H1 (cell line): ENCODE measurements at regions not wholly inside any gene's neighbourhood (a gene's known extent, or its start where the extent isn't known, plus 50 kb on each side); places are given as distances from the start of the nearest gene placed in this dataset.
"Not testable (repeated sequence)": the region's sequence is repeated elsewhere in the genome, so short reads cannot be mapped to it uniquely, and the experiment has no call there.

Experiments
- CTCF ChIA-PET: fragments of 300-600 bp; sonication (Branson Sonifier 250); formaldehyde crosslinking; loops from one replicate; lab custom pipeline; 2021; ENCODE audit not compliant: partially characterized antibody; lab: Charles Lee
- POLR2A ChIA-PET: fragments of 300-600 bp; sonication (Branson Sonifier 250); formaldehyde crosslinking; loops from one replicate; lab custom pipeline; 2021; ENCODE audit warnings: inconsistent platforms; ENCODE audit not compliant: partially characterized antibody; lab: Charles Lee
- DNase-seq, 2 experiments: peaks; one replicate each; pipeline versions ENCODE4 v3.0.0 to v3.0.0-alpha.2; 2010 to 2022; ENCODE audit warnings: low spot score in 2 of 2, low read depth in 1 of 2, mixed read lengths in 1 of 2
- FAIRE-seq: peaks from 2 replicates; lab custom pipeline; 2011; peaks lifted over from hg19 to GRCh38; lab: Jason Lieb, UNC
- H2AFZ ChIP-seq: 2 replicates; pipeline ENCODE4 v1.8.1; 2012; ENCODE audit warnings: low read length, inconsistent platforms
- H2AK5ac ChIP-seq: 2 replicates; pipeline ENCODE4 v1.6.1; 2013; ENCODE audit warnings: low read depth, low read length
- H2BK120ac ChIP-seq: replicated peaks from 2 replicates; pipeline ENCODE3; 2013; ENCODE audit warnings: low read depth, low read length, inconsistent platforms
- H2BK12ac ChIP-seq: 2 replicates; pipeline ENCODE4 v1.6.1; 2013; ENCODE audit warnings: low read depth, low read length
- H2BK15ac ChIP-seq: 2 replicates; pipeline ENCODE4 v1.6.1; 2013; ENCODE audit warnings: low read length
- H2BK20ac ChIP-seq: 2 replicates; pipeline ENCODE4 v1.6.1; 2013; ENCODE audit warnings: low read length
- H2BK5ac ChIP-seq: 2 replicates; pipeline ENCODE4 v1.6.1; 2013; ENCODE audit warnings: low read depth, low read length
- H3K14ac ChIP-seq: 2 replicates; pipeline ENCODE4 v1.6.1; 2013; ENCODE audit warnings: inconsistent platforms; ENCODE audit not compliant: insufficient read length
- H3K18ac ChIP-seq: 2 replicates; pipeline ENCODE4 v1.6.1; 2013; ENCODE audit warnings: low read length; ENCODE audit errors: extremely low read depth
- H3K23ac ChIP-seq: 2 replicates; pipeline ENCODE4 v1.6.1; 2013; ENCODE audit warnings: inconsistent platforms; ENCODE audit not compliant: insufficient read length
- H3K23me2 ChIP-seq: 2 replicates; pipeline ENCODE4 v1.6.1; 2013; ENCODE audit warnings: low read depth, low read length
- H3K27ac ChIP-seq: 2 replicates; pipeline ENCODE4 v1.6.1; 2011; ENCODE audit warnings: low read depth, low read length, inconsistent platforms
- H3K27me3 ChIP-seq, 4 experiments: replicated peaks in 1 of 4; 1 replicate in 1 of 4; 2 replicates in 3 of 4; pipeline versions ENCODE4 v1.6.1 to v1.8.1; 2011 to 2013; ENCODE audit warnings: low read length in 3 of 4, mild to moderate bottlenecking in 3 of 4, inconsistent platforms in 2 of 4, mixed read lengths in 2 of 4, moderate library complexity in 1 of 4; ENCODE audit not compliant: control insufficient read depth in 3 of 4, insufficient read depth in 3 of 4; ENCODE audit errors: extremely low read depth in 1 of 4
- H3K36me3 ChIP-seq, 4 experiments: 2 replicates each; pipeline versions ENCODE4 v1.6.1 to v1.8.1; 2011 to 2013; ENCODE audit warnings: mild to moderate bottlenecking in 4 of 4, low read length in 3 of 4, moderate library complexity in 2 of 4, control low read depth in 1 of 4, inconsistent platforms in 1 of 4; ENCODE audit not compliant: insufficient read depth in 4 of 4, control insufficient read depth in 2 of 4
- H3K4ac ChIP-seq: replicated peaks from 2 replicates; pipeline ENCODE3; 2013; ENCODE audit warnings: low read length, low read depth, mixed read lengths, inconsistent platforms; ENCODE audit not compliant: insufficient read length
- H3K4me1 ChIP-seq, 4 experiments: replicated peaks in 1 of 4; 1 replicate in 1 of 4; 2 replicates in 3 of 4; pipeline versions ENCODE4 v1.6.1 to v1.8.1; 2011 to 2013; ENCODE audit warnings: low read length in 3 of 4, inconsistent platforms in 2 of 4, mixed read lengths in 1 of 4; ENCODE audit not compliant: insufficient read depth in 4 of 4, control insufficient read depth in 3 of 4
- H3K4me2 ChIP-seq, 2 experiments: 2 replicates each; pipeline versions ENCODE4 v1.6.1 to v1.8.1; 2011 to 2013; ENCODE audit warnings: low read depth in 2 of 2, low read length in 2 of 2, control low read depth in 1 of 2, inconsistent platforms in 1 of 2, mild to moderate bottlenecking in 1 of 2; ENCODE audit not compliant: insufficient read depth in 1 of 2
- H3K4me3 ChIP-seq, 4 experiments: fragments of 200-600, 300-600 bp in 1 of 4; sonication (generic), shearing (Covaris generic), sonication (Bioruptor Twin) in 1 of 4; 2 replicates each; pipeline versions ENCODE4 v1.5.1 to v1.8.1; 2011 to 2016; ENCODE audit warnings: low read length in 4 of 4, low read depth in 3 of 4, control low read depth in 2 of 4, inconsistent platforms in 2 of 4, mild to moderate bottlenecking in 2 of 4, mixed read lengths in 1 of 4, moderate library complexity in 1 of 4; ENCODE audit not compliant: insufficient read depth in 2 of 4; ENCODE audit errors: extremely low read depth in 1 of 4
- H3K56ac ChIP-seq: replicated peaks from 2 replicates; pipeline ENCODE3; 2013; ENCODE audit warnings: low read depth, mild to moderate bottlenecking, mixed read lengths, low read length, inconsistent platforms; ENCODE audit not compliant: insufficient read length
- H3K79me1 ChIP-seq: 2 replicates; pipeline ENCODE4 v1.6.1; 2013; ENCODE audit warnings: low read depth, low read length, control low read depth
- H3K79me2 ChIP-seq, 2 experiments: 2 replicates each; pipeline versions ENCODE4 v1.6.1 to v1.8.1; 2012 to 2013; ENCODE audit warnings: low read length in 2 of 2, mild to moderate bottlenecking in 2 of 2, inconsistent platforms in 1 of 2; ENCODE audit not compliant: insufficient read depth in 2 of 2, control insufficient read depth in 1 of 2
- H3K9ac ChIP-seq, 4 experiments: replicated peaks in 1 of 4; 1 replicate in 1 of 4; 2 replicates in 3 of 4; pipeline versions ENCODE4 v1.6.1 to v1.8.1; 2011 to 2013; ENCODE audit warnings: low read depth in 3 of 4, low read length in 3 of 4, control low read depth in 2 of 4, mild to moderate bottlenecking in 2 of 4, moderate library complexity in 2 of 4, inconsistent platforms in 1 of 4; ENCODE audit errors: extremely low read depth in 1 of 4
- H3K9me3 ChIP-seq, 2 experiments: 2 replicates each; pipeline versions ENCODE4 v1.6.1 to v1.8.1; 2012 to 2013; ENCODE audit warnings: mild to moderate bottlenecking in 2 of 2, moderate library complexity in 2 of 2, control low read depth in 1 of 2, inconsistent platforms in 1 of 2, low read depth in 1 of 2, low read length in 1 of 2, mixed read lengths in 1 of 2; ENCODE audit not compliant: insufficient read depth in 2 of 2
- H4K20me1 ChIP-seq, 2 experiments: replicated peaks in 1 of 2; 2 replicates each; pipeline versions ENCODE3 to v1.8.1; 2011 to 2013; ENCODE audit warnings: inconsistent platforms in 2 of 2, low read length in 2 of 2, mild to moderate bottlenecking in 1 of 2; ENCODE audit not compliant: insufficient read depth in 2 of 2, control insufficient read depth in 1 of 2
- H4K5ac ChIP-seq: 2 replicates; pipeline ENCODE4 v1.6.1; 2013; ENCODE audit warnings: low read length, low read depth, mixed read lengths, inconsistent platforms; ENCODE audit not compliant: insufficient read length
- H4K8ac ChIP-seq: 2 replicates; pipeline ENCODE4 v1.8.0; 2013; ENCODE audit warnings: mild to moderate bottlenecking, moderate library complexity, low read length, inconsistent platforms; ENCODE audit not compliant: insufficient read depth; ENCODE audit errors: extremely low read depth
- H4K91ac ChIP-seq: replicated peaks from 2 replicates; pipeline ENCODE3; 2013; ENCODE audit warnings: low read length, mixed read lengths, inconsistent platforms; ENCODE audit not compliant: insufficient read length
- WGBS, 2 experiments: shearing (Covaris generic) in 1 of 2; methylation state at CpG; one replicate each; pipeline versions ENCODE4 v1.1.6 to v1.1.7; 2013 to 2015; ENCODE audit warnings: low lambda C conversion rate in 2 of 2, mixed read lengths in 2 of 2, inconsistent platforms in 1 of 2, low coverage in 1 of 2, missing lambda C conversion rate in 1 of 2; ENCODE audit not compliant: insufficient replicate concordance in 2 of 2, insufficient coverage in 1 of 2, insufficient read length in 1 of 2; ENCODE audit errors: extremely low coverage in 1 of 2, missing lambda C conversion rate in 1 of 2; 5-methylcytosine and 5-hydroxymethylcytosine counted together

- H3K36me3 ChIP-seq, H3K9ac ChIP-seq, H3K9me3 ChIP-seq, H3K79me1 ChIP-seq, H2BK120ac ChIP-seq, H3K27me3 ChIP-seq, H2AFZ ChIP-seq, H2BK12ac ChIP-seq, H3K4me3 ChIP-seq, H3K79me2 ChIP-seq, H2BK5ac ChIP-seq, H3K23me2 ChIP-seq, H4K5ac ChIP-seq, H3K14ac ChIP-seq, H4K8ac ChIP-seq, H2AK5ac ChIP-seq, H4K91ac ChIP-seq, H3K23ac ChIP-seq, H4K20me1 ChIP-seq, H3K27ac ChIP-seq, H3K56ac ChIP-seq, CTCF ChIA-PET, H3K4me1 ChIP-seq, DNase-seq, H3K4me2 ChIP-seq, H3K4ac ChIP-seq, H2BK15ac ChIP-seq, H3K18ac ChIP-seq, POLR2A ChIA-PET, FAIRE-seq, H2BK20ac ChIP-seq: not testable (repeated sequence)
- WGBS, 2 experiments: 94% methylated on average over 1 of the region's 1 CpG; no CpG with 5 or more reads in 1 of the 2 experiments
Observed at GRCh38 chr5:93346850-93347249, 234.2 kb downstream of the NR2F1-AS1 start.
